Left lung (tissue), 4 donors: ENCODE measurements at regions not wholly inside any gene's neighbourhood (a gene's known extent, or its start where the extent isn't known, plus 50 kb on each side); places are given as distances from the start of the nearest gene placed in this dataset.

Experiments
- ATAC-seq: fragments of 200-7000 bp; cut with Tn5 transposase; one replicate; pipeline ENCODE4 v1.9.1; 2020; ENCODE audit warnings: moderate library complexity
- DNase-seq, 4 donors: peaks; one replicate each; pipeline ENCODE4 v3.0.0-alpha.2; 2013 to 2020
- H3K27ac ChIP-seq, 2 donors: fragments of 200-600 bp; sonication (generic) in 1 of 2; one replicate each; pipeline versions ENCODE4 v1.5.0 to v1.8.0; 2020 to 2021
- H3K27me3 ChIP-seq, 2 donors: fragments of 200-600 bp; sonication (generic) in 1 of 2; one replicate each; pipeline versions ENCODE4 v1.5.0 to v1.8.0; 2020 to 2021
- H3K36me3 ChIP-seq, 2 donors: fragments of 200-600 bp; sonication (generic) in 1 of 2; one replicate each; pipeline versions ENCODE4 v1.5.0 to v1.8.0; 2020 to 2021
- H3K4me1 ChIP-seq, 2 donors: fragments of 200-600 bp; one replicate each; pipeline ENCODE4 v1.8.0; 2021
- H3K4me3 ChIP-seq, 2 donors: fragments of 200-600 bp; sonication (generic) in 1 of 2; one replicate each; pipeline versions ENCODE4 v1.5.0 to v1.8.0; 2020 to 2021; ENCODE audit warnings: mild to moderate bottlenecking in 1 of 2
- H3K9me3 ChIP-seq, 2 donors: fragments of 200-600 bp; sonication (generic) in 1 of 2; one replicate each; pipeline versions ENCODE4 v1.5.0 to v1.8.0; 2020 to 2021
- intact Hi-C, 2 donors: fragments of 100-400 bp; cut with DNase I; formaldehyde crosslinking; loops; one replicate each; pipeline versions ENCODE4 v1.11.2 to v1.14.2; 2022
- TF ChIP-seq, protein P1 (sequence below), 2 donors: fragments of 200-600 bp; sonication (generic) in 1 of 2; IDR thresholded peaks; one replicate each; pipeline versions ENCODE4 v1.5.0 to v1.8.0; 2021; ENCODE audit warnings: antibody characterized with exemption in 2 of 2
- donor health status: DM: no; HTN: yes; CAD: no.
- donor health status: DM: no; HTN: no; CAD: no.

DNA sequence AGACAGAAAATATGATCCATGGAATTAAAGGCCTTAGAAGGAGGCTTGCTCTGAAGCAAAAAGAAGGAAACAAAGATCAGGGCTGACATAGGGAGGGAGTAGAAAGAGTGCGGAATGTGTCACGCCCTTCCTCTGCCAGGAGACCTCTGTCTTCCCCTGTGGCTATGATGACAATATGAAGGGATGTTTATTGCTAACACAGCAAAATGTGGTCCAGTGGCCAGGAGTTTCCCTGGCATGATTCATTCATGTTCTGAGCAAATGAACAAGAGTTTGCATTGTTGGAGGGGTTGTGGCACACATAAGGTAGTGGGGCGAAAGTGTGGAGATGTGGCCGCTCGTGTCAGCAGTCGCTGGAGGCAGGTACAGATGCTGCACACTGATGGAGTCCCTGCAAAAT, 169.4 kb downstream of the SHQ1 start:
- Histone ChIP-seq H3K27ac (no peak overlapping the region), H3K27me3 (no peaks in the 10 kb centered on the region), H3K9me3 (peaks cover 0 to 10% of the 10 kb centered on the region in 2 donors), H3K4me1 (no peaks in the 10 kb centered on the region), H3K36me3 (no peaks in the 10 kb centered on the region), H3K4me3 (no peak overlapping the region)
- DNase-seq: no peak
- intact Hi-C loops: no loop called here
- TF ChIP-seq, protein P1, sequence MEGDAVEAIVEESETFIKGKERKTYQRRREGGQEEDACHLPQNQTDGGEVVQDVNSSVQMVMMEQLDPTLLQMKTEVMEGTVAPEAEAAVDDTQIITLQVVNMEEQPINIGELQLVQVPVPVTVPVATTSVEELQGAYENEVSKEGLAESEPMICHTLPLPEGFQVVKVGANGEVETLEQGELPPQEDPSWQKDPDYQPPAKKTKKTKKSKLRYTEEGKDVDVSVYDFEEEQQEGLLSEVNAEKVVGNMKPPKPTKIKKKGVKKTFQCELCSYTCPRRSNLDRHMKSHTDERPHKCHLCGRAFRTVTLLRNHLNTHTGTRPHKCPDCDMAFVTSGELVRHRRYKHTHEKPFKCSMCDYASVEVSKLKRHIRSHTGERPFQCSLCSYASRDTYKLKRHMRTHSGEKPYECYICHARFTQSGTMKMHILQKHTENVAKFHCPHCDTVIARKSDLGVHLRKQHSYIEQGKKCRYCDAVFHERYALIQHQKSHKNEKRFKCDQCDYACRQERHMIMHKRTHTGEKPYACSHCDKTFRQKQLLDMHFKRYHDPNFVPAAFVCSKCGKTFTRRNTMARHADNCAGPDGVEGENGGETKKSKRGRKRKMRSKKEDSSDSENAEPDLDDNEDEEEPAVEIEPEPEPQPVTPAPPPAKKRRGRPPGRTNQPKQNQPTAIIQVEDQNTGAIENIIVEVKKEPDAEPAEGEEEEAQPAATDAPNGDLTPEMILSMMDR (IDR thresholded peaks at IDR 0.05): no peak
- no peak for ATAC-seq

DNA sequence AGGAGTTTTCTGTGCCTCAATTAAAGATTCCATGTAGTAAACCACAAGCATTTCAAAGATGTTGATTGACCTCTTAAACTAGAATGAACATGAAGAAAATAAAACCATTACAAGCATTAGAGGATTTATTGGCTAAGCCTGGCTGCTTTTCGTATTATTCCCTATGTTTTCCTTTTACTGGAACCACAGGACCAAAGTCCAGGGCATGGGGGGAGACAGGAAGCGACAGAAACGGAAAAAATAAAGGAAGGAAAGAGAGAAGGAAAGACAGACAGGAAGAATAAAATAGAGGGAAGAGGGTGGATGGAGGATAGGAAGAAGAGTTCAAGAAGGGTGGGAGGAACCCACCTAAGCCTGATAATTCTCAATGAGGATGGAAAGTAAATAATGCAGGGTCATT, 169.9 kb downstream of the SHQ1 start:
- H3K9me3 ChIP-seq: peaks cover 0 to 10% of the 10 kb centered on the region in 2 donors
- intact Hi-C loops: no loop called here
- ATAC-seq: no peak
- no peak for DNase-seq
- H3K4me3 ChIP-seq: no peak overlapping the region
- H3K4me1 ChIP-seq: no peaks in the 10 kb centered on the region
- H3K27me3 ChIP-seq: no peaks in the 10 kb centered on the region
- TF ChIP-seq, protein P1 (IDR thresholded peaks at IDR 0.05): no peak
- H3K36me3 ChIP-seq: no peaks in the 10 kb centered on the region
- H3K27ac ChIP-seq: no peak overlapping the region

DNA sequence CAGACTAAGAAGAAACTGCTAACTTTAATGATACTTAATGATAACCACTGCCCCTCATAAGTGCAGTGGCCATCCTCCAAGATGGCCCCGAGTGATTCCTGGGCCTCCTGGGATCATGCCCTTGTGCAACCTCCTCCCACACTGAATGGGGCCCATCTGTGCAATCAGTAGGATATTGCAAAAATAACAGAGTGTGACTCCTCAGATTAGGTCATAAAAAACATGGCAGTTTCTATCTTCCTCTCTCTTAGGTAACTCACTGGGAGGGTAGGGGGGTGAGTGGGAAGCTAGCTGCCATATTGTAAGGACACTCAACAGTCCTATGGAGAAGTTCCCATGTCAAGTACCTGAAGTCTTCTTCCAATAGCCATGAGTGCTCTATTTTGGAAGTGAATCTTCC, 173.0 kb downstream of the SHQ1 start:
- TF ChIP-seq, protein P1 (IDR thresholded peaks at IDR 0.05): no peak
- H3K4me3 ChIP-seq: no peak overlapping the region
- no peak overlapping the region for H3K27ac ChIP-seq
- no peaks in the 10 kb centered on the region for H3K27me3 ChIP-seq
- no peaks in the 10 kb centered on the region for H3K4me1 ChIP-seq
- intact Hi-C loops: no loop called here
- ATAC-seq: no peak
- H3K9me3 ChIP-seq: peaks cover 0 to 10% of the 10 kb centered on the region in 2 donors
- H3K36me3 ChIP-seq: no peaks in the 10 kb centered on the region
- no peak for DNase-seq

DNA sequence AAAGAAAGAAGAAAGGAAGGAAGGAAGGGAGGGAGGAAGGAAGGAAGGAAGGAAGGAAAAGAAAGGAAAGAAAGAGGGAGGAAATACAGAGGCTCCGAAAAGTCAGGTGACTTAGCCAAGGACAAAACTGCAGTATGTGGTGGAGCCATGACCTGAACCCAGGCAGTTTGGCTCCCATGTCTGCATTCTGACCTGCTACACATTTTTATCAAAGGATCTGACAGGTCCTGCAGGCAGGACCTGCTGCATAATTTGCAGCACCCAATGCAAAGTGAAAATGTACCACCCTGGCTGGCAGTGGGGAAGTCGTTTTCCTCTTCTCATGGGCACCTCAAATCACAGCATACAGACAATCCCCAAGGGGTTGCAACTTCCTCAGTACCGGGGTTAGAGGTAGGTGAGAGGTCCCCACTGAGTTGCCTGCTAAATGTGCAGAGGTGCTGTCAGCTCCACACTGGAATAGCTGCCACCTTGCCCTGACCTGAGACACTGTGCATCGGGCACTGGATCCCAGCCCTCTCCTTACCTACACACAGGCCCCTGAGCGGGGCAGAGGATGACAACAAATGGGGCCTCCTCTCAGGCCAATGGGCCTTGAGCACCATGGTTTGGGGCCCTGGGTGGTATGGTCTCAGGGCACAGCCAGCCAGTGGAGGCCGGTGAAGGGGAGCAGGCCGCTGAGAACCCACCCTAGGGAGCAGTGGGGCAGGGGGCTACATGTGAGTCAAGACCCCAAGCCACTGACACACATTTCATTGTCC, 175.1 kb downstream of the SHQ1 start:
- no peaks in the 10 kb centered on the region for H3K36me3 ChIP-seq
- H3K27ac ChIP-seq: no peak overlapping the region
- no peaks in the 10 kb centered on the region for H3K27me3 ChIP-seq
- intact Hi-C loops: no loop called here
- TF ChIP-seq, protein P1 (IDR thresholded peaks at IDR 0.05): no peak
- DNase-seq (no peak), ATAC-seq (no peak)
- peaks cover 0 to 10% of the 10 kb centered on the region in 2 donors for H3K9me3 ChIP-seq
- no peaks in the 10 kb centered on the region for H3K4me1 ChIP-seq
- no peak overlapping the region for H3K4me3 ChIP-seq

DNA sequence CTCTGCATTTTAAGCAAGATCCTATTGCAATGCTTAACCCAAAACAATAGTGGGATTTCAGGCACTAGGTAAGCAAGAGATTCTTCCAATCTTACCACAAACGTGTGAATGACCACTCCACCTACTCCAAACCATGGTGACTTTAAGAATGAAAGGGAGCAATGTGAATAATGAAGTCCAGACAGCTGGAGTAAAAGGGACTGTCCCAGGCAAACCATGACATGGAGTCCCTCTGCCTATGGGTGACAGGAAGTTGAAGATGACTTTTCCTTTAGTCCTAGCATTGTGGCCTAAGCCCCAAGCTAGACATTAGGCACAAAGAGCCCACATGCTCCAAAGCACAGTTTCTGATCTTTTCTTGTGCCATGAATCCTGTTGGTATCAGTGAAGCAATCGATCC, 179.0 kb downstream of the SHQ1 start:
- intact Hi-C loops: no loop called here

More for the DNA sequence above, 179.0 kb downstream of the SHQ1 start:
- H3K36me3 ChIP-seq: no peaks in the 10 kb centered on the region
- no peak for DNase-seq
- H3K27me3 ChIP-seq: no peaks in the 10 kb centered on the region
- H3K4me3 ChIP-seq: no peak overlapping the region
- H3K4me1 ChIP-seq: no peaks in the 10 kb centered on the region
- ATAC-seq: no peak
- H3K9me3 ChIP-seq: no peaks in the 10 kb centered on the region
- TF ChIP-seq, protein P1 (IDR thresholded peaks at IDR 0.05): no peak
- H3K27ac ChIP-seq: no peak overlapping the region
